Stimulated activated CD4-positive, alpha-beta T cell treated with anti-CD3 and anti-CD28 coated beads, Interleukin-2, amount 100 ng/mL, for 24 hours (primary cell): ENCODE measurements at regions not wholly inside any gene's neighbourhood (a gene's known extent, or its start where the extent isn't known, plus 50 kb on each side); places are given as distances from the start of the nearest gene placed in this dataset.
"Not testable (repeated sequence)": the region's sequence is repeated elsewhere in the genome, so short reads cannot be mapped to it uniquely, and the experiment has no call there.

ENCODE experiments used
- DNase-seq, 2 donors: peaks; one replicate each; pipeline ENCODE4 v3.0.0-alpha.2; 2020

GRCh38 chr3:147471741-147472140, 62.6 kb downstream of the ZIC1 start:
- no peak for DNase-seq

GRCh38 chr3:147472846-147473245, 63.7 kb downstream of the ZIC1 start:
- DNase-seq, result no peak

DNA sequence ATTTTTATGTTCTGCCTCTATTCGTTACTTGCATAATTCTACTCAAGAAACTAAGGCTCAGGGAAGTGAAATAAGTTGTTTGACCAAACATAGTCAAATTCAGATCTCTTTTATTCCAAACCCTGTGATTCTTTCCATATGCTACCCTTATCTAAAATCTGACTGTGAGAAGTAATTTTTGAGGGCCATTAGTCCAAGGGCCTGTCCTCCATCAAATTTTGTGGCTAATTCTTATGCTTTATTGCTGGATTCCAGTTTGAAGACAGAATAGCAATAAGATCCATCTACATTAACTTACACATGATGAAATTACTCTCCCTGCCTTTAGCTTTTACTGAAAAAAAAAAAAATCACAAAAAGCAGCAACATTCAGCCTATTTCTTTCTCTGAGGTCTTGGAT, 74.0 kb downstream of the ZIC1 start:
- no peak for DNase-seq

DNA sequence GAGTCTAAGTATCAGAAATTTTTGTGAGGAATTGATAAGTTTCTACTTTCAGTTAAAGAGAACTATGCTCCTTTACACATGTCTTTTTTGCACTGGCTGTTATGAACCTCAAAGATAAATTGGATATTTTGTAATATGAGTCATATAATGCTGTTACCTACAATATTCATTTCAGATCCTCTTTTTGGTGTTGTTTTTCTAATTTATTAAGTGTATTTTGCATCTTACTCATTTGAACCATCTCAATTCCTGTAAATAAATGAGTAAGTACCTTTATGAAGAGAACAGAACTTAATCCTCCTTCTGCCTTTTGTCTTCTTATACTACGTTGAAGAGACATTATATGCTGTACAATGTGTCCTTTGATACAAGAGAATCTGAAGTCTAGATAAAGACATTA, 74.4 kb downstream of the ZIC1 start:
- no peak for DNase-seq

GRCh38 chr3:147493065-147493464, 83.9 kb downstream of the ZIC1 start:
- DNase-seq, result no peak

DNA sequence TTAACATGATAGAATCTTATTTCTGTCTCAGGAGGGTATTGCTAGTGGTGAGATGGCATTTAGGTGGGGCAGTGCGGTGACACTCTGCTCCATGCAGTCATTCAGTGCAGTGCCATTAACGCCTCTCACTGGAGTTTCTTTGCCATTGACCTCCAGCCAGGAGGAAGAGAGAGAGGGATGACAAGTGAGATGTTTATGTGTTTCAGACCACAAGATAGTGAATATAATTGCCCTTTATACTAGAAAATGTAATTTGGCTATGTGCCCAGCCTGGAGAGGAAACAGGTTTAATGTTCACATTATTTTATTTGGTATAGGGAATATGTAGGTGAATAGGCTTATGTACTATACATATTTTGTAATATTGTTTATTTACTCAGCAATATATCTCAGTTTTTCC, 84.5 kb downstream of the ZIC1 start:
- no peak for DNase-seq

- no peak for DNase-seq
Measured at GRCh38 chr3:147497286-147497685, 88.1 kb downstream of the ZIC1 start.

DNA sequence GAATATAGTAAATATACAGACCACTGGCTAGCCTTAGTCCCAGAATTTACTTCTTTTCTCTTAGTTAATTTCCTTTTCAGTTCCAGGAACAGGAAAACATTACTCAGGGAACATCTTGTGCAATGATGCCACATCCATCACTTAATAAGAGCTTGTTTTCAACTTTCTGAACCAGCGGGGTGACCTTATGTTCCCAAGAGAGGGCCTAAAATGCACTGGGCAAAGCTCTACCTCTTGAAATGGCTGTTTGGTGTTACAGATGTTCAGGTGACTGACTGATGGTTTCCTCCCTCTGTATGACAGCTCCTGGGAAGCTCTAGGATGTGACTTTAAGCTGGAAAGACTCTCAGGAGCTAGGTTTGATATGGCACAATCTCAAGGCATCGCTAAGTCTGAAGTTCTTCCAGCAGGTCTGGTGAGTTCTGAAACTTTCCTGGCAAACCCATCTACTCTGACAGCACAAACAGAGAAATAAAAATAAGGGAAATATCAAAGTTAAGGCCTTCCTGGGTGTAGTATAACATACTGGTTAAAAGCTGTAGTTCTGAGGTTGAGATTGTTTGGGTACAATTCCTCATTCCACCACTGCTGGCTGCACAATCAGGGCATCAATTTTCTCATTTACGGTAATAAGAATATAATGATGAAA, 98.6 kb downstream of the ZIC1 start:
- DNase-seq, result no peak

GRCh38 chr3:147509448-147509847, 100.3 kb downstream of the ZIC1 start:
- DNase-seq, result no peak

DNA sequence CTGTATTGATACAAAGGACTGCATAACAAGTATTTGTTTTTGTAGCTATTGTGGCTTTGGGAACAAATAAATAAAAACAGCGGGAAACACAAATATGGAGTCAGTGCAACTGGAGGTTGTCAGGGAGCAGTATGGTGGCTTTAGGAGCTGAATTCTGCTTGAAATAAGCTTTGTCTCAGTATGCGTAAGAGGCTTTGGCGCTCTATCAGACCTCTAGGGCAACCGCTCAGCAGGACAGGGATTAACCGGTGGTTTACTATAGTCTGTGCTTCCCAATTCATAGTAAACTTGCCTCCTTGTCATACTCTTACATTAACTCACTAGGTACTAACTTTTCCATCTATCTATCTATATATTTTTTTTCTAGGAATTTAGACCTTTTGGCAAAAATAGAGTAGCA, 104.6 kb downstream of the ZIC1 start:
- DNase-seq, result no peak

DNA sequence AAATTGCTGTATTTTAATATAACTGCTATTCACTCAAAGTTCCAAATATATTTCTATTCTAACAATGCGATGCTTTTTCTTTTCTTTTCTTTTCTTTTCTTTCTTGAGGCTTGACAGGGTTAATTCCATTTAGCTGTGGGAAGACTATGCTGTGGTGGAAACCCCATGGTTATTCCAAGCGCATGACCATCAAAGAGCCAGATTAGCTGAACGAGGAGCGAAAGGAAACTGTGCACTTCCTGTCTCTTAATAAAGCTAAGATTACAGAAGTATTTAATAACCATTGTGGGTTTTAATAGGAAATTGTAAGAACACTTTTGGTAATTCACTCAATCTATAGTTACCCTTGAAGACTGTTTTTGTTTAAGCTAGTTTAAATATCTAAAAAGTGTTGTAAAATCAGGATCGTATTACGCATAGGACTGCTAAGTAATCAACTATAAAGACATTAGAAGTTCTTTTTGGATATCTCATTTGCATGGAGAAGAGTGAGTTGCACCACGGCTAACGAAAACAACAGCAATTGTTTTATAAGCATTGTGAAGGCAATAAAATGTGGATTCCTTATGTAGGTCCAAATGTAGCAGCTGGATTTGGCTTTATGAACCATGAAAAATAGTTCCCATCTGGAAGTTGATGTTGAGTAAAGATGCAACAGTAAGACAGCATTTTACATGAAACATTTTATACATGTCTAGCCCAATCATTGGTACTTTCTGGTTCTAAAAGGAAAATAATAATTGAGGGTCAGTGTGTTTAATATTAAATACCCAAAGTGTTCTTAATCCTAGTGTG, 105.4 kb downstream of the ZIC1 start:
- no peak for DNase-seq

GRCh38 chr3:147518465-147518864, 109.3 kb downstream of the ZIC1 start:
- no peak for DNase-seq

GRCh38 chr3:147521646-147522045, 112.5 kb downstream of the ZIC1 start:
- no peak for DNase-seq

DNA sequence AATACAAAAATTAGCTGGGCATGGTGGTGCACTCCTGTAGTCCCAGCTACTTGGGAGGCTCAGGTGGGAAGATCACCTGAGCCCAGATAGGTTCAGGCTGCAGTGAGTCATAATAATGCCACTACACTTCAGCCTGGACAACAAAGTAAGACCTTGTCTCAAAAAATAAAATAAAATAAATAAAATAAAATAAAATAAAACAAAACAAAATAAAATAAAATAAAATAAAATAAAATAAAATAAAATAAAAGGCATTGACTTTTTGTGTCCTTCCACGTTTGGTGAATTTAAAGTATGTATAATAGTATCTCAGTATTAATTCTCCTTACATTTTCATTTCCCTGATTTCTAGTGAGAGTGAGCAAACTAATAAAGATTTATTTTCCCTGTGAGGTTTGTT, 113.6 kb downstream of the ZIC1 start:
- DNase-seq, result not testable (repeated sequence)

DNA sequence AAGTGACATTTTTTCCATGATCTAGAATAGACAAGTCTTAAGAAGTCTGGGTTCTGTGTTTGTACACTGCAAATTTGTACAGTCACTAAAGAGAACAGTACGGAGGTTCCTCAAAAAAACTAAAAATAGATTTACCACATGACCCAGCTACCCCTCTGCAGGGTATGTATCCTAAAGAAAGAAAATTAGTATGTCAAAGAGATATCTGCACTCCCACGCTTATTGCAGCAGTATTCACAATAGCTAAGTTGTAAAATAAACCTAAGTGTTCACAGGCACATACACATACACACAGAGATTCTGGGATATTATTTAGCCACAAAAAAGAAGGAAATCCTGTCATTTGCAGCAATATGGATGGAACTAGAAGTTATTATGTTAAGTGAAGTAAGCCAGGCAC, 120.4 kb downstream of the ZIC1 start:
- DNase-seq, result no peak

DNA sequence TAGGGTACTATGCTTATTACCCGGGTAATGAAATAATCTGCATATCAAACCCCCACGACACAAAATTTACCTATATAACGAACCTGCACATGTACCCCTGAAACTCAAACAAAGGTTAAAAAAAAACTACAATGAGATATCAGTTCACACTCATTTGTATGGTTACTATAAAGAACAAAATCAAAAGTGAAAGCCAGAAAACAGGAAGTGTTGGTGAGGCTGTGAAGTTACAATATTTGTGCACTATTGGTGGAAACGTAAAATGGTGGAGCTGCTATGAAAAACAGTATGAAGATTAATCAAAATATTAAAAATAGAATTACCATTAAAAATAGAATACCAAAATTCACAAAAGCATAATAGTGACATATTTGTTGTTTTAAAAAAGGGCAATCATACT, 128.9 kb downstream of the ZIC1 start:
- DNase-seq, result no peak

- no peak for DNase-seq
Measured at GRCh38 chr3:147540921-147541320, 131.8 kb downstream of the ZIC1 start.

GRCh38 chr3:147544290-147544689, 135.1 kb downstream of the ZIC1 start:
- DNase-seq, result no peak

- no peak for DNase-seq
Measured at GRCh38 chr3:147551491-147551890, 142.3 kb downstream of the ZIC1 start.

GRCh38 chr3:147554332-147554731, 145.2 kb downstream of the ZIC1 start:
- DNase-seq, result no peak

GRCh38 chr3:147572970-147573340, 163.8 kb downstream of the ZIC1 start:
- DNase-seq, result no peak

GRCh38 chr3:147574621-147575020, 165.5 kb downstream of the ZIC1 start:
- DNase-seq, result no peak

DNA sequence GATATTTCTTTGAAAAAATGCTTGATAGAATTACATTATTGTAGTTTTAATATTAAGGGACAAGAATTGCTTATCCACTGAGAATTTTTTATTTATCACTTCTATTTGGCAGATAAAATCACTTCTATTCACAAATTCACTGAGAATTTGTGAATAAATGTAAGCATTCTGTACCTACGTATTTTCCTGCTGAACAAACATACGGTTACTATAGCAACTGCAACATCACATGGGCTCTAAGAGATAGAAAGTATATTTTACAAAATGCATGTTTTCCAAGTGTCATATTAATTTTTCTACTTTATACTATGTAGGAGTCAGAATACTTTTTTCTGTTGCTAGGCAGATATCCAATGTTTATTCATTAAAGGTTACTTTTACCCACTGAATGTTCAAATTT, 166.2 kb downstream of the ZIC1 start:
- DNase-seq, result no peak

DNA sequence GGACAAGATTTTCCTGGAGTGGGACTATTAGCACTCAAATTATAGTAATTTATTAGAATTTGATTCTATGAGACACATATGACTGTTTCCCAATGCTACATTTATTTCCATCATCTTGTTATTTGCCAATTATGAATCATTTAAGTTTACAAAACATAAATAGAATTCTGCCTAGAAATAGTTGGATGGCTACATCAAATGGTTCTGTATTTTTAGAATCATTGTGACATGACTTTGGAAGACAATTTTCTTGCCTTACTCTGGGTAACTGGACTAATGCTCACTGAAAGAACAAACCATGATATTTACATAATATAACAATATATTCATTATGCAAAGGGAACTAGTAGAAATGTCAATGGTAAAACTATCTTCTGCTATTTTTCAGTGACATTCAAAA, 173.5 kb downstream of the ZIC1 start:
- DNase-seq, result no peak

DNA sequence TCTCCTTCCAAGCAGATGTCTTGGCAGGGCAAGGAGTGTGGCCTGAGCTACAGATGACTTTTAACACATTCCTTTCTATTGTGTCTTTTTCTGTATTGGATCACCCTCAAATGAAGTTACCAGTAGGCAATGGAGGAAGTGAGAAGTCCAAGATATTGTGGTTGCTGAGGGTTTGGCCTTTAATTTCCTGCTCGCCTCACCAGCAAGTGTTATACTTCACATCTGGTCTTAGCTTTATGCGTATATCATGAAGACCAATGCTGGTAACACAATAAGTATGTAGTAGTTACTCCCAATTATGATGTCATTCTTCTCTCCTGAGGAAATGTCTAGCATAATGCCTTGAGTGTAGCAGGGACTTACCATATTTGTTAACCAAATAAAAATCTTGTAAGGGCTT, 179.9 kb downstream of the ZIC1 start:
- DNase-seq, result no peak
